ENCODE measurements at regions not wholly inside any gene's neighbourhood (a gene's known extent, or its start where the extent isn't known, plus 50 kb on each side); places are given as distances from the start of the nearest gene placed in this dataset.

GRCh38 chr4:64796581-64796980, 387.3 kb upstream of the TECRL start:
- Histone ChIP-seq H3K9me3 (no peaks in the 10 kb centered on the region), H3K27me3 (no peaks in the 10 kb centered on the region), H3K27ac (no peak overlapping the region), H3K4me3 (no peak overlapping the region), H3K4me1 (no peaks in the 10 kb centered on the region), H3K36me3 (no peaks in the 10 kb centered on the region)
- TF ChIP-seq, protein P1, sequence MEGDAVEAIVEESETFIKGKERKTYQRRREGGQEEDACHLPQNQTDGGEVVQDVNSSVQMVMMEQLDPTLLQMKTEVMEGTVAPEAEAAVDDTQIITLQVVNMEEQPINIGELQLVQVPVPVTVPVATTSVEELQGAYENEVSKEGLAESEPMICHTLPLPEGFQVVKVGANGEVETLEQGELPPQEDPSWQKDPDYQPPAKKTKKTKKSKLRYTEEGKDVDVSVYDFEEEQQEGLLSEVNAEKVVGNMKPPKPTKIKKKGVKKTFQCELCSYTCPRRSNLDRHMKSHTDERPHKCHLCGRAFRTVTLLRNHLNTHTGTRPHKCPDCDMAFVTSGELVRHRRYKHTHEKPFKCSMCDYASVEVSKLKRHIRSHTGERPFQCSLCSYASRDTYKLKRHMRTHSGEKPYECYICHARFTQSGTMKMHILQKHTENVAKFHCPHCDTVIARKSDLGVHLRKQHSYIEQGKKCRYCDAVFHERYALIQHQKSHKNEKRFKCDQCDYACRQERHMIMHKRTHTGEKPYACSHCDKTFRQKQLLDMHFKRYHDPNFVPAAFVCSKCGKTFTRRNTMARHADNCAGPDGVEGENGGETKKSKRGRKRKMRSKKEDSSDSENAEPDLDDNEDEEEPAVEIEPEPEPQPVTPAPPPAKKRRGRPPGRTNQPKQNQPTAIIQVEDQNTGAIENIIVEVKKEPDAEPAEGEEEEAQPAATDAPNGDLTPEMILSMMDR (IDR thresholded peaks at IDR 0.05), result no peak
- TF ChIP-seq POLR2A (IDR thresholded peaks at IDR 0.05), result no peak
- DNase-seq, result no peak

DNA sequence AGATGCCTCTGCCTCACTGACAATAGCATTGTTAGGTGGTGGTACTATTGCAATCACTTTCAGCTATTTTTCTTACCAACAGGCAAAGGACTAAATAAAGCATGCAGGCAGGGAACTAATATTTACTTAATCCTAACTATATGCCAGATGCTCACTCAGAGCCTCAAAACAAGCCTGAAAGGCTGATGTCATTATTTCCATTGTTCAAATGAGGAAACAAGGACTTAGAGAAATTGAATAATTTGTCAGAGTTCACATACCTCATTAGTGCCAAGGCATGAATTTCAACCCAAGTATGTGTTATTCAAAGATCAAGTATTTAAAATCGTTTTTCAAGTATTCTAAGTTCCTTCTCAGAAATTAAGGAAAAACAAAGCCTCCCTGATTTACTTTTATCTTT, 374.9 kb upstream of the TECRL start:
- H3K36me3 ChIP-seq, result no peaks in the 10 kb centered on the region
- H3K4me1 ChIP-seq, result no peaks in the 10 kb centered on the region
- TF ChIP-seq POLR2A (IDR thresholded peaks at IDR 0.05), result no peak
- TF ChIP-seq, protein P1 (IDR thresholded peaks at IDR 0.05), result no peak
- no peaks in the 10 kb centered on the region for H3K27me3 ChIP-seq
- H3K4me3 ChIP-seq, result no peak overlapping the region
- no peaks in the 10 kb centered on the region for H3K9me3 ChIP-seq
- H3K27ac ChIP-seq, result no peak overlapping the region
- DNase-seq, result no peak

DNA sequence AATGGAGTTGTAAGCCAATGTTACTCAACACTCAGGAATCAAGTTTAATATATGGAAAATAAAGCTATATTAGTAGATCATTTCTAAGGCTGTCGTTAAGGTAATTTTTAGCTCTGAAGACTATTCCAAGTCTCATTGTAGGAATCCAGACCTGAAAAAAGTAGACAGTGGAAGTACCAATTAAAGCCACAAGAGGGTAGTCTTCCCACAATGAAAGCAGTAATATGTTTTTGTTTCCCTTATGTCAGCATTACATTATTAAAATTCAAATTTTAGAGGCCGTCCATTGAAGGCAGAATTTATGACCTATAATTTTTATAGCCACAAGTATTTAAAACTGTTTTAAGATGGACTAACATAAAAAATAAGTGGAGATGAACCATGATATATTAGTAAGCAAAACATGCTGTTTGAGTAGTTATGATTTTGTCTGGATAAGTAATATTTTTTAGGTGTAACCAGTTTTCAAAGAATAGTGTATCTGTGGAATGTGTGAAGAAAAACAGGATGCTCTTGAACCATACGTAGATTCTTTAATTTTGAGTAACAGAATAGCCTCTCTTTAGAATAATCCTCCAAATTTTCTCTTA, 372.6 kb upstream of the TECRL start:
- Histone ChIP-seq H3K27me3 (no peaks in the 10 kb centered on the region), H3K9me3 (no peaks in the 10 kb centered on the region), H3K4me3 (no peak overlapping the region), H3K4me1 (no peaks in the 10 kb centered on the region), H3K36me3 (no peaks in the 10 kb centered on the region), H3K27ac (no peak overlapping the region)
- DNase-seq, result no peak
- TF ChIP-seq POLR2A (IDR thresholded peaks at IDR 0.05), result no peak
- TF ChIP-seq, protein P1 (IDR thresholded peaks at IDR 0.05), result peak in 4 of 6 experiments; percentile 43 to 59 (median 51)

DNA sequence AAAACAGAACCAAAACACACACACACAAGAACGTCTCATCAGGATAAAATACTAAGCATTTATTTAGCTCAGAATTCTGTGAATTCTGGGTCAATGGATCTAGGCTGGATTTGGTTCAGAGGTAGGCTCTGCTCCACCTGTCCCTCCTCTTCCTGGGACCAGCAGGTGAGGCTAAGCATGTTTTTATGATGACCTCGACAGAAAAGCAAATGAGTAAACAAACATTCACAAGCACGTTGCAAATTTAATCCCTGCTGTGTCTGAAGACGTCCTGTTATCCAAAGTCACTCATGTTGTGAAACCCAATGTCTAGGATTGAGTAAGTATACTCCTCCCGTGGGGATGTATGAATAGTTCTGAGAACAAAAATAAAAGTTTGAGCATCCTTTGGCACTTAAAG, 371.4 kb upstream of the TECRL start:
- Histone ChIP-seq H3K27me3 (no peaks in the 10 kb centered on the region), H3K4me3 (no peak overlapping the region), H3K36me3 (no peaks in the 10 kb centered on the region), H3K4me1 (no peaks in the 10 kb centered on the region), H3K27ac (no peak overlapping the region), H3K9me3 (no peaks in the 10 kb centered on the region)
- TF ChIP-seq, protein P1 (IDR thresholded peaks at IDR 0.05), result no peak
- TF ChIP-seq POLR2A (IDR thresholded peaks at IDR 0.05), result no peak
- no peak for DNase-seq

GRCh38 chr4:64777286-64777685, 368.0 kb upstream of the TECRL start:
- Histone ChIP-seq H3K27ac (no peak overlapping the region), H3K4me3 (no peak overlapping the region), H3K4me1 (no peaks in the 10 kb centered on the region), H3K27me3 (no peaks in the 10 kb centered on the region), H3K36me3 (no peaks in the 10 kb centered on the region), H3K9me3 (no peaks in the 10 kb centered on the region)
- TF ChIP-seq, protein P1 (IDR thresholded peaks at IDR 0.05), result no peak
- no peak for TF ChIP-seq POLR2A (IDR thresholded peaks at IDR 0.05)
- DNase-seq, result no peak

GRCh38 chr4:64776820-64777219, 367.6 kb upstream of the TECRL start:
- no peak for DNase-seq
- no peak for TF ChIP-seq POLR2A (IDR thresholded peaks at IDR 0.05)
- TF ChIP-seq, protein P1 (IDR thresholded peaks at IDR 0.05), result no peak
- Histone ChIP-seq H3K27me3 (no peaks in the 10 kb centered on the region), H3K9me3 (no peaks in the 10 kb centered on the region), H3K4me3 (no peak overlapping the region), H3K27ac (no peak overlapping the region), H3K4me1 (no peaks in the 10 kb centered on the region), H3K36me3 (no peaks in the 10 kb centered on the region)

All from Peyer's patch (tissue), 4 donors.